Adrenal gland (tissue), 5 donors: ENCODE measurements at regions not wholly inside any gene's neighbourhood (a gene's known extent, or its start where the extent isn't known, plus 50 kb on each side); places are given as distances from the start of the nearest gene placed in this dataset.

Experiments used
- POLR2A ChIP-seq, 2 donors: fragments of 450-650 bp; IDR thresholded peaks; one replicate each; pipeline ENCODE4 v1.6.1; 2017; ENCODE audit warnings: antibody characterized with exemption in 2 of 2, mild to moderate bottlenecking in 2 of 2, moderate library complexity in 1 of 2
- TF ChIP-seq, protein P1 (sequence below), 6 experiments: fragments of 450-650 bp in 4 of 6; fragments of 200-600 bp in 2 of 6; sonication (generic) in 1 of 6; IDR thresholded peaks; 1 replicate in 5 of 6; 2 replicates in 1 of 6; pipeline versions ENCODE4 v1.5.1 to v1.8.0; 2016 to 2021; ENCODE audit warnings: antibody characterized with exemption in 6 of 6, mild to moderate bottlenecking in 2 of 6, moderate library complexity in 1 of 6
- donor health status: DM: no; HTN: no; CAD: no.

DNA sequence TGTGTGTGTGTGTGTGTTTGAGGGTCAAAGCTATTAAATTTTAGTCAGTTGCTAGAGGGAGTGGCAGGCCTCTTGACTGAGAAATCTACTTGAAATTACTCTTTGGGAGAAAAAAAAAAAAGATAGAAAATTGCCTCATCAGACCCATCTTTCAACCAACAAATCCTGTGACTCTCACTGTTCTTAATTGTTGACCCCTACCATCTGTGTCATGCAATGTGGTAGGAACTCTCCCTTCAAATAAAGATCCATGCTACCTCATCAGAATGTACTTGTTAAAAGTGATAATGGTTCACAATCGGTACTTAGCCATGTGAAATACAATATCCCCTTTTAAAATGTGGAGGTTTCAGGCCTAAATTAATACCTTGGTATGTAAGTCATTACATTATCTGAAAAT lies 670.8 kb upstream of the FANCL start:
- TF ChIP-seq, protein P1, sequence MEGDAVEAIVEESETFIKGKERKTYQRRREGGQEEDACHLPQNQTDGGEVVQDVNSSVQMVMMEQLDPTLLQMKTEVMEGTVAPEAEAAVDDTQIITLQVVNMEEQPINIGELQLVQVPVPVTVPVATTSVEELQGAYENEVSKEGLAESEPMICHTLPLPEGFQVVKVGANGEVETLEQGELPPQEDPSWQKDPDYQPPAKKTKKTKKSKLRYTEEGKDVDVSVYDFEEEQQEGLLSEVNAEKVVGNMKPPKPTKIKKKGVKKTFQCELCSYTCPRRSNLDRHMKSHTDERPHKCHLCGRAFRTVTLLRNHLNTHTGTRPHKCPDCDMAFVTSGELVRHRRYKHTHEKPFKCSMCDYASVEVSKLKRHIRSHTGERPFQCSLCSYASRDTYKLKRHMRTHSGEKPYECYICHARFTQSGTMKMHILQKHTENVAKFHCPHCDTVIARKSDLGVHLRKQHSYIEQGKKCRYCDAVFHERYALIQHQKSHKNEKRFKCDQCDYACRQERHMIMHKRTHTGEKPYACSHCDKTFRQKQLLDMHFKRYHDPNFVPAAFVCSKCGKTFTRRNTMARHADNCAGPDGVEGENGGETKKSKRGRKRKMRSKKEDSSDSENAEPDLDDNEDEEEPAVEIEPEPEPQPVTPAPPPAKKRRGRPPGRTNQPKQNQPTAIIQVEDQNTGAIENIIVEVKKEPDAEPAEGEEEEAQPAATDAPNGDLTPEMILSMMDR (IDR thresholded peaks at IDR 0.05): no peak
- no peak for TF ChIP-seq POLR2A (IDR thresholded peaks at IDR 0.05)
